GM21390 (cell line): ENCODE measurements at regions not wholly inside any gene's neighbourhood (a gene's known extent, or its start where the extent isn't known, plus 50 kb on each side); places are given as distances from the start of the nearest gene placed in this dataset.
A peak's percentile ranks its signal among the peaks of the same experiment; 100 is the strongest.

Experiments used
- ATAC-seq: cut with Tn5 transposase; IDR thresholded peaks from one replicate; pipeline ENCODE4 v1.9.1; 2021; ENCODE audit not compliant: unreplicated experiment

DNA sequence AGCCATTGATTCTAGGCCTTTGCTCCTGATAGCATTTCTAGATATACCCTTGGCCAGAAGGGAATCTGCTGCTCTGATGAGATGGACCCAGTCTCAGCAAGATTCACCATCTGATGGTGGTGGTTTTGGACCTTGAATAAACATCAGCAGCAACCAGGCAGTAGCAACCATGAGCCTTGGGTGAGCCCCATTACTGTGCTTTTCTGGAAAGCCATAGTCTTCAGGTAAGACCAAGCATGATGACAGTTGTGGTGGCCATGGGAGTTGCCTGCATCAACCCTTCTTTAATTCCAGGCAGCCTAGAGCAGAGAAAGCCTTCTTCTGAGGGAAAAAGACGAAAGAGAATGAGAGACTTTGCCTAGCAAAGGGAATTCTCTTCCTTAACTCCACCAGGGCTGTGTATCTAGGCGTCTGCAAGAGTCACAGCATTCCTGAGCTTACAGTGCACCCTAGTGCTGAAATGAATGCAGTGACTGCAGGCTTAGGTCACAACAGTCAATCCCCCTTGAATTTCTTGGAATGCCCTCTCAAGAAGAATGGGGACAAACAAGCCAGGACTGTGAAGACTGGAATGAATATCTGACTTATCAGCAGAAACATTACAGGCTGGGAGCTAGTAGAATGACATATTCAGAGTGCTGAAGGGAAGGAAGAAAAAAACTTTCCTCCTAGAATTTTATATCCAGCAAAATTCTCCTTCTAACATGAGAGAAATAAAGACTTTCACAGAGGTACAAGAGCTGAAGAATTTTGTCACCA is 942.4 kb upstream of the PCDH20 start:
- peak; percentile 77 for ATAC-seq

DNA sequence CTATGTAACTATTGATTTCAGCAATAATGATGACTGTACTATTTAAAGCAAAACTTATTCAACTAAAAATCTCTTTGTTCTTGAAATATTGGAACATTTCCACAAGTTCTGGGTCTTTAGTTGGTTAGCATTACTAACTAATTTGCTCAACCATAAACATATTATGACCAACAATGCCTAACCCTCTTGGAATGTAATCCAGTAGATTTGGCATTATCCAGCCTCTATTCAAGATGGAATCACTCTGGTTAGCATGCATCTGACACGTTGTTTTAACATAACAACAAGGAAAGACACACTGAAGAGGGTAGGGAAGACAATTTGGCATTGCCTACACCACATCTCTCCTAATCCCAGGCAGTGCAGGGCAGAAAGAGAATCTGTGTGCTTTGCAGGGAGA is 941.3 kb upstream of the PCDH20 start:
- ATAC-seq, result no peak

DNA sequence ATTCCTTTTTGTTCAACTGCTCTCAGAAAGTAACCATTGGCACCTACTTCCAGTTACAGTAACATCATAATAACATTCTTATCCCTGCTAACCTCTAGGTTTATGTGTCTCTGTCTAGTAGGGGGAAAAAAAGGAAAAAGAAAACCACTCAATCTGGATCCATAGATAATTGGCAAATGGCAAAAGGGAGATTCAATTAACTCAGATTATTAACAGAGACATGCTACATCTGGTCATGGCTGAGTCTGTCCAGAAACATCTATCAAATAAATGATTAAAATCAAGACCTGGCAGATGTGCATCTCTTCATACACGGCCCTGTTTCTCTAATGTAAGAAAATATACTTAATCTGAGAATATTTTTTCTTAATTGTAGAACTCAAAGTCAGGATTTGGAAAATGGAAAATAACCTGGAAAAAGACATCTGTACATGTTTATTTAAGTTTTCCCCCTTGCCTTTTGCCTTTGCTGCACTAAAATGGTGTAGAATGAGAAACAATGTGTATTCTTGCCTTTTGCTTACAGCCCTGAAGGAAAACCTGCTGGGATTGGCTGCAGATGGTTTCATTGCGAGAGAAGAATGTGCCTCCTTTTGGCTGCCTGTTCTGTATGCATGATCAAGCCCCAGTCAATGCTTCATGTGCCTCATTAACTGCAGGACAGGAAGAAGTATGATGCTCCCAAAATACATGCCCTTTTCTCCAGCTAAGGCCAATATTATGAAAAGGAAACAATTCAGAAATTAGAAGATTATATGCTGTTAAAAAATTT is 921.6 kb upstream of the PCDH20 start:
- no peak for ATAC-seq

DNA sequence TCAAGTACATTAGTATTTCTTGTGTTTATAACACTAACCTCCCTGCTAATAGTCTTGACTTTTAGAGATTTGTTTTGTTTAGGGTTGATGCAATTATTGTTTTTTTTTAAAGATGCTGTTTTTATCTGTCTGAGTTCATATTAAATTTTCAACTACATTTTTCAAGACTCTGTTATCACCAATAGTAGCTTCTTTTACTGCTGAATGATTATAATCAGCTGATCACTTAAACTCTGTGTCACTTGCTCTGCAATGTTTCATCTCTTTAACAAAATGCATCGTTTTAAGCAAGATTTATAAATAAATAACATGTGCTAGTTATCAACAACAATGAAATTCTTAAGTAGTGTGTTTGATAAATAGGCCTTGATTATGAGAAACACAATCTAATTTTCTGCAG is 920.9 kb upstream of the PCDH20 start:
- ATAC-seq, result no peak

DNA sequence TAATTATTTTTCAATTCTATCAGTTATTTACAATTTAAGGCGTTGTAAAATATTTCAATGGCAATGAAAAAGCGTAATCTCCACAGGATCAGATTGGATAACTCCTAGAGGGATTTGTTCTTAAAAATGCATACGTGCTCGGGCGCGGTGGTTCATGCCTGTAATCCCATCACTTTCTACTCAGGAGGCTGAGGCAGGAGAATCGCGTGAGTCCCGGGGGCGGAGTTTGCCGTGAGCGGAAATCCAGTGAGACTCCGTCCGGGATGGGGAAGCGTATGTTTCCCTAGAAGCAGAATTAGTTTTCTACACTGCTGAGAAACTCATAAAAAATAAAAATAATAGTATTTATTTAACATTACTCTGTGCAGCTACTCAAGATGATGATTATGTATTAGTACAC is 917.8 kb upstream of the PCDH20 start:
- ATAC-seq, result no peak

DNA sequence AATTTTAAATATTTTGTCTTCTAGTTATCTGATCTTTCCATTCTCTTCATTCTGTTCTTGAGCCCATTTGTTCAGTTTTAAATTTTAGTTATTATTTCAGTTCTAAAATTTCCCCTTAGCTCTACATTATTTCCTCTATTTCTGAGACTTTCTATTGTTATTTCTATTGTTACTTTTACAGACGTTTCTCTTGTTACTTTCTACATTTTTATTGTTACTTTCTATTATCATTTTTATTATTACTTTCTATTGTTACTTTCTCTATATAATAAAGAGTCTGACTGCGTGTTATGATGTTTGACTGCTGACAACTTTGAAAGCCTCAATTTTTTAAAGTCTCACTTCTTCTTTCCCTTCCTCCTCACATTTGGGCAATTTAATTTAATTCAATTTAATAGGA is 915.7 kb upstream of the PCDH20 start:
- ATAC-seq, result no peak

DNA sequence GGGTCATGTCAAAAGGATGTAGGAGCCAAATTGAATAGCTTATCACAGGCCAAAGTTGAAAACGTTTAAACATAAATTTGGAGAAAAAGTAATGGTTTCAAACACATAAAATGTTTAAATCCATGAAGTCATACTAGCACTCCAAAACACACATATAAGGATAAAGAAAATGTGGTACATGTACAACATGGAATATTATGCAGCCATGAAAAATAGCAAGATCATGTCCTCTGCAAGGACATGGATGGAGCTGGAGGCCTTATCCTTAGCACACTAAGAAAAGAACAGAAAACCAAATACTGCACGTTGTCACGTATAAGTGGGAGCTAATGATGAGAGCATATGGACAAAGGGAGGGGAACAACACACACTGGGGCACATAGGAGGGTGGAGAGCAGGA is 911.7 kb upstream of the PCDH20 start:
- ATAC-seq, result no peak

DNA sequence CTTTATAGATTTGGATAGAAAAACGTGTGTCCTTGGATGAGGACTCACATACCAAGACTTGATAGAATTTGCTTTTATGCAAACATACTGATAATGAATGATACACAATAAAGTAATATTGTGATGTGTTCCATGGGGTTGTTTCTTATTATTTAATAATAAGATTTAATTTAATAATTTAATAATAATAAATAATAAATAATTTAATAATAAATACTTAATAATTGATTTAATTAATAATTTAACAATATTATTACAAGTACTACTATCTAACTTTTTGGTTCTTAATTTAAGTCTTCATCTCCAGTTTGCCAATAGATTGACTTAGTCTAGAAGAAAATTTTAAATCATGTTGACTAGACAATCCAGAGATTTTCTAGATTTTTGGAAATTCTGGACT is 909.2 kb upstream of the PCDH20 start:
- ATAC-seq, result no peak

DNA sequence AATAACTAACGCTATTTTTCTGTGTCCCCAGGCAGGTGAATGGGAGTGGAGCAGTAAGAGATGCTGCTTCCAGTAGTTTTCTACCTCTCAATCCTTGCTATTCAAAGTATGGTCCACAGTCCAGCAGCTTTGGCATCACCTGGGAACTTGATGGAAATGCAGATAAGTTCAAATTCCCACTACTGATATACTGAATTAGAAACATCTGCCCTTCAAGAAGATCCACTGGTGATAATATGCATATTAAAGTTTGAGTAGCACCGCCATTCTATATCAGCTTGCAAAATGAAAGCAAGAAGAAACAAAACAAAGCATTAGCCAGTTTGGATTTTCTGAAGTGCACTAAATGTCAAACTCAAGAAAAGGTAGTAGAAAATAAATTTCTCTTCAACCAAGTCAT is 906.2 kb upstream of the PCDH20 start:
- no peak for ATAC-seq

DNA sequence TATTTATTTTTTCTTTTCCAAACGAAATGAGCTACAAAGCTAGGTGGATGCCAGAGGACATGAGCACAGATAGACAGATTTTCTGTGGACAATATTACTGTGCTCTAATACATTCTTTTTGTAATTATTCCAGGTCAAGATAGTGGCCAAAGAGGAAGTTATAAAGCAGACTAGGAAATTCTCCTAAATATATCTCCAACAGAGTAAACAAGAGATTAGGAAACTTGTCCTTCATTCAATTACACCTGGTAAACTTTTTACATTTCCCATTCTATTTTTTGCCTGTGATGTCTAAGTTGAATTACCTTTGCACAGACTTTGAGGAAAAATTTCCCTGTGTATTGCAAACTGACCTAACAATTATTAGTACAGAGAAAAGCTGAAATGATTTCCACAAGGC is 905.5 kb upstream of the PCDH20 start:
- ATAC-seq, result no peak

DNA sequence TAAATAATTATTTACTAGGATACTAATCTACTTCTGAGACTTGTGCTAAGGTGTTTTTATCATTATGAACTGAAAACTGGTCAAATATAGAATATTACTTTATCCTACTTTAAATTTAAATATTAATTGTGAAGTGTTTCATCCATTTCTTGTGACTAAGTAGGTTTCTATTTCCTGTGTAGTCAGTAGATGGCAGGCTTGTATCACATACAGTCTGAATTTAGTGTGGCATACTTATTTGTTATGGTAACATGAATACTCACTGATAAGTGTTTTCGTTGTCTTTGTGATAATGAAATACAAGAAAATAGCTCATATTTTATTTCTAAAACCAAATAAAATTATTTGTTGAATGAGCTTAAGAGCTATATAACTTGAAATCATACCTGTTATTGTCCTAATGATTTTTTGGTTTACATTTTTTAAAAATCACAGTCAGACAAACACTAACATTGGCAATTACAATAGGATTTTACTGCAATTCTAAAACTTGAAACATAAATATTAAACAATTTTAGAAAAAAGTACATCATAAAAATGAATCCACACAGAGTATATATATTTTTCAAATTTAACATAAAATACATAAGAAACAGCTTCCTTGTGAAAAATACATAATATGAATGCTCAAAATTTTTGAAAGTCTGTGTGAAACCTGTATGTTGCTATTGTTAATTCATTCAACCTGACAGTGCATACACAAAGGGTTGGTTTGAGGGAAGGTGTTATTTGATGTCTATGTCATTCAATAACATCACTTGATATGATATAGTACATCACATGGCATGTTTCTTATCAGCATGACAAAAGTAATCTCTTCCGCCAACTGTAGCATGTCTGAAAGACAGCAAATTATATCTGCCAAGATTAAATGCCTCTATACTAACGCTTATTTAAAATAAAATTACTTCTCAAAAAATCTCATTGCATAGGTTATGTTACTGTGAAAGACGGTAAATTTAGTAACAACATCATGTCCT is 904.8 kb upstream of the PCDH20 start:
- peak; percentile 71 for ATAC-seq

DNA sequence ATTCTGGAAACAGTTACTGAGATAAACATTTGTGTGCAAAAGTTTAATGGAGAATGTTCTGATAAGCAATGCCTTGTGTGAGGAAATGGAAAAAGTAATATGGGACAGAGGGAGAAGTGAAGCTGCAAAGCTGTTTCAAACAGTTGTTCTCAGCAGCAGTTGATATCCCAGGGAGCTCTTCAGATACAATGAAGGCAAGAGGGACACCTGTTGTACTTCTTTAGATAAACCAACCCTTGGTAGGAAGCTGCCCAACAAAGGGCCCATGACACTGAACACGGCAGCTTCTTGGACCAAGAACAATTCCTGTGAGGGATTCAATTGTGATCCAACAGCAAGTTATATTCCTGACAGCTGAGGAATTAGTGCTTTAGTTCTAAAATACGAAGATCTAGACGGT is 894.3 kb upstream of the PCDH20 start:
- ATAC-seq, result no peak

DNA sequence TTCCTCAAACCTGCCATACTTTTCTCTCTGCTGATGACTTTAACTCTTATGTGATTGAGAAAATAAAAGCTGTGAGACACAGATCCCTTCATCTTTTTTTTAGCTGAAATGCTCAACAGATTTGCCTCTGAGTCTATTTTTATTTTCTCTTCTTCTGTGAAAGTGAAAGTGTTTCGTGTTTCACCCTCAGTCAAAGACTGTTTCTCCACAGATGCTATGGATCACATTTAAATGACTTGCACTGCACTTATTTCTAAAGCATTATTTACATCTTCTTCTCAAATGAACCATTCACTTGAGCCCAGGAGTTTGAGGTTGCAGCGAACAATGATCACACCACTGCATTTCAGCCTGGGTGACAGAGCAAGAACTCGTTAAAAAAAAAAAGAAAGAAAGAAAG is 890.1 kb upstream of the PCDH20 start:
- ATAC-seq, result peak; percentile 97

DNA sequence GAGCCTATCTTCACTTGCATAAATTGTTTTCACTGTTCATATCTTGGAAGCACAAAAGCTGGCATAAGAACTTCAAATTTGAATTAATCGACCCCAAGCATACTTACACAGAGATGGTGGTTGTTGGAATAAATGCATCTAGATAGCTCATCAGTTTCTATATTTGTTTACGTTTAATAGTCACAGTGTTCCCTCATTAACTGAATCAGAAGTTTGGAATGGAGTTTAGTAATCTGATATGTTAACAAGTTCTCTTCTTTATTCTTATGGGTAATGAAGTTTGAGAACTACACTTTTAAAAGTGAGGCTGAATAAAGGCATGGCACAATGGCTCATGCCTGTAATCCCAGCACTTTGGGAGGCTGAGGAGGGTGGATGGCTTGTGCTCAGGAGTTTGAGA is 886.7 kb upstream of the PCDH20 start:
- no peak for ATAC-seq

DNA sequence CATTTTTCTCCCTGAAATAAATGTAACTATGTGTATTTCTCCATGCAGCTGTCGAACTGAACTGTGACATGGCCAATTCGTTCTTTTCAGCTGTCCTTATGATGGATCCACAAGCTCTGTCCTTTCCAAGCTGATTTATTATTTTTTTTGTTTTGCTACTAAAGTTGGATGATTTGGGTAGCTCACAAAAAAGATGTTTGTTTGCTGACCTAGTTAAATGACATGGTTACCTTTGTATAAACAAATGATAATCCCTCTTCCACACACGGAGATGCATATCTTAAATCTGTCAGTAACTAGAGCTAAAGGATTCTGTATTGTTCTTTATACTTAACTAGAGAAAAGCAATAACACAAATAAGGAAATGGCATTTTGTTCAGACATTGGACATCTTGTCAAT is 884.3 kb upstream of the PCDH20 start:
- ATAC-seq, result no peak

DNA sequence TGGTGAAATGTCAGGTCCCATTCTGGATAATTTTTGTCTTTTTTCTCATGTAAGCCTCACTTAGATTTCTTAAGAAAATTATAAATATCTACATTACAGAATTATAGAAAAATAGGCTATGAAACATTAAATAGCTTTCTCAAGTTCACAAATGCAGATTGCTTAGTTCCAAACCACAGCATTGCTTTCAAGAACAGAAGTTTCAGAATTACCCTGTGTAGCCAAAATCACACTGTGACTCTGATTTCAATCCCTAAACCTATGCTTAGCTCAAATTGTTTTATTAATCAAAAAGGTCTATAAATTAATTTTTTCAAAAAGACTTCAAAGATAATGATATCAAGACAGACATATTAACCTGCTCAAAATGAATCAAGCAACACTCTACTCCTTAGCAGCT is 881.2 kb upstream of the PCDH20 start:
- ATAC-seq, result no peak

DNA sequence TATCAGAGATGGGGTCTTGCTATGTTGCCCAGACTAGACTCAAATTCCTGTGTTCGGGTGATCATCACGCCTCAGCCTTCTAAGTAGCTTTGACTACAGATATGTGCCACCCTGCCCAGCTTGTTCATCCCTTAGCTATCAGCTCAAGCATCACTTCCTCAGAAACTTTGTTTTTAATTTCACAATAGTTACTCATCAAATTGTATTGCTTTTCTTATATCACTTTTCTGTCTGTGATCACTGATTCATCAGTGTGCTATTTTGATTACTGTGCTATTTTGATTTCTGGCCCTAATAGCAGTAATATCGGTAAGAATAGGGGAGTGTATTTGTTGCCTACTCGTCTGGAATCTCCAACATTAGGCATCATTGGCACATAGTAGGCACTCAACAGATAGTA is 878.6 kb upstream of the PCDH20 start:
- no peak for ATAC-seq

DNA sequence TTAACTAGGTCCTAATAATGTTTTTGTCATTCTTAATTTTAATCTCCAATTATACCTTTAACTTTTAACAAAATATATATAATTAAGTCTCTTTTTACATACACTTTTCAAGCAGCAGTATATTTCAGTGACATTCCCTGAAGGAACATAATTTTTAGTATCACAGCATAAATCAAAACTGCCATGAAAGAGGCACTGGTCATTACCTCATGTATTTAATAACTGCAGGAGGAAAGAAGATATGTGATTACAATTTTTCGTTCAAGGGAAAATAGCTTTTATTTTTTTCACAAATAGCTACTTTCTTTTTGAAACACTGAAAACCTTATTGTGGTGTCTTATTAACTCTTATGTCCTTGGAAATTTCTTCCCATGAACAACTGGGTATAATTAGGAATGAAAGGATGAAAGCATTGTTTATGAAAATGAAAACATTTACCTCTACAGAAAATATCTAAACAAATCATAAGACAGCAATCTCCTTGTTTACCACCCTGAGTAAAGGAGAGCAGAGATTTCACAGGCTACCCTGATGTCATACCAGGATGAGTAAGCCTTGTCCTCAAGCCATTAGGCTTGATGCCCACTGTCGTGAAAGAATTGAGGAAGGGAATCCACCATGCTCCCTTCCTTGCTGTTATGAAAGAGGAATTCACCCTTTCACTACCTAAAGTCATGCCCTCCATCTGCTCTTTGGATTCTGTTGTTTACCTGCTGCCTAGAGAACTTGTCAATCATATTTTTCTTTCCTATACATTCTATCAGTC is 877.2 kb upstream of the PCDH20 start:
- no peak for ATAC-seq

DNA sequence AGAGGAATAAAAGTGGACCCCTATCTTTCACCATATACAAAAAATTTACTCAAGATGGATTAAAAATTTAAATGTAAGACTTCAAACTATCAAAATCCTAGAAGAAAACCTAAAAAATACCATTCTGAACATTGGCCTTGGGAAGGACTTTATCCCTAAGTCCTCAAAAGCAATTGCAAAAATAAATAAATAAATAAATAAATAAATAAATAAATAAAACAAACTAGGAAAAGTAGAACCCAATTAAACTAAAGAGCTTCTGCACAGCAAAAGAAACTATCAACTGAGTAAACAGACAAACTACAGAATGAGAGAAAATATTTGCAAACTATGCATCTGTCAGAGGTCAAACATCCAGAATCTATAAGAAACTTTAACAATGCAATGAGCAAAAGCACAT is 874.9 kb upstream of the PCDH20 start:
- no peak for ATAC-seq

DNA sequence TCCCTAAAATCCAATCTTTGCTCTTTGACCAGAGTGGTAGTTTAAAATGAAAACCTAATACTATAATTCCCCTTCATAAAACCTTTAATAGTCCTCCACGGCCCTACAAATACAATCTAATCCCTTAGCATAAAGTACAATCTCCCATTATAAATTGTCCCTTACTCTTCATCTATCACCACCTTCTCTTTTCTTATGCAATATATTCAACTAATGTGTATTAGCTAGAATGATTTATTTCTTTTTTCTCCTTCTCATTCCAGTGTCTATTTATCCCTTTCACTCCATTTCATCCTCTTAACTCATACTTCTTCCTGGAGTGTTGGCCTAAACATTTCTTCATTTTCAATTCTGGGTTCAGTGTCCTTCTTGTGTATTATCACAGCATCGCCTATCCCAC is 872.1 kb upstream of the PCDH20 start:
- no peak for ATAC-seq

DNA sequence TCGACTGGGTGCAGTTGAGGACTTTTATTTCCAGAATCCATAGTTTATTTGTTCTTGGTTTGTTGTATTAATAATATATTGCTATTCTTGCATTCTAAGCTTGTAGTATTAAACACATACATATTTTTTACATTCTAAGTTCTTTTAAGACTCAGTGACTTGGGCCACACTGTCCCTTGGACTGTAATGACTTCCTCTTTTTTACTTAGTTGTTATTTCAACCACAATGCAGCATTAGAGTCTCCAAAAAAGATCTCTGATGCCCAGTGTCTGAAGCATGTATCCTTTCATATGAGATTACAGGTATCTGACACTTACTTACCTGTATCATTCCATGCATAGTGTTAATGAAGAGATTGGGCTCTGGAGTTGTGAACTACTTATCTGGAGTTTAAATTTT is 864.9 kb upstream of the PCDH20 start:
- ATAC-seq, result peak; percentile 77
